ENCODE measurements at regions not wholly inside any gene's neighbourhood (a gene's known extent, or its start where the extent isn't known, plus 50 kb on each side); places are given as distances from the start of the nearest gene placed in this dataset.

GRCh38 chr11:70913715-70914231 is 338.6 kb downstream of the SHANK2 start:
- Histone ChIP-seq H4K20me1 (ENCODE audit: insufficient read depth) (no peaks in the 10 kb centered on the region), H3K4me1 (ENCODE audit: control insufficient read depth in 1 of 2, insufficient read depth in 2 of 2, low read depth in 1 of 2, low read length in 1 of 2) (no peaks in the 10 kb centered on the region), H3K9ac (no peak overlapping the region), H3K4me3 (ENCODE audit: low read depth in 2 of 2, low read length in 1 of 2) (no peak overlapping the region), H2AFZ (ENCODE audit: low read depth) (no peak overlapping the region), H3F3A (replicated peaks; ENCODE audit: insufficient read depth) (no peaks in the 10 kb centered on the region), H3K4me2 (no peak overlapping the region), H3K27me3 (ENCODE audit: insufficient read depth) (no peaks in the 10 kb centered on the region), H3K79me2 (ENCODE audit: insufficient read depth) (no peaks in the 10 kb centered on the region), H3K36me3 (replicated peaks in 1 of 2; ENCODE audit: control insufficient read depth in 1 of 2, insufficient read depth in 2 of 2, low read length in 1 of 2) (no peaks in the 10 kb centered on the region), H3K9me3 (no peaks in the 10 kb centered on the region), H3K9me2 (no peaks in the 10 kb centered on the region), H3K27ac (ENCODE audit: low read depth in 2 of 2, low read length in 1 of 2) (no peak overlapping the region)
- no peak for TF ChIP-seq USF2 (IDR thresholded peaks at IDR 0.05; ENCODE audit: borderline replicate concordance, low read depth, low read length)
- no peak for DNase-seq
- ChIA-PET POLR2A (no interaction called here), CTCF (no interaction called here)
- 50% methylated on average over 13 of the region's 13 CpGs for WGBS (ENCODE audit: low lambda C conversion rate)

GRCh38 chr11:70914496-70914895 is 337.9 kb downstream of the SHANK2 start:
- Histone ChIP-seq H2AFZ (ENCODE audit: low read depth) (no peak overlapping the region), H3K27ac (ENCODE audit: low read depth in 2 of 2, low read length in 1 of 2) (no peak overlapping the region), H3K9me3 (no peaks in the 10 kb centered on the region), H3K79me2 (ENCODE audit: insufficient read depth) (no peaks in the 10 kb centered on the region), H3K9ac (no peak overlapping the region), H3F3A (replicated peaks; ENCODE audit: insufficient read depth) (no peaks in the 10 kb centered on the region), H3K4me1 (ENCODE audit: control insufficient read depth in 1 of 2, insufficient read depth in 2 of 2, low read depth in 1 of 2, low read length in 1 of 2) (no peaks in the 10 kb centered on the region), H3K9me2 (no peaks in the 10 kb centered on the region), H3K4me3 (ENCODE audit: low read depth in 2 of 2, low read length in 1 of 2) (no peak overlapping the region), H4K20me1 (ENCODE audit: insufficient read depth) (no peaks in the 10 kb centered on the region), H3K27me3 (ENCODE audit: insufficient read depth) (no peaks in the 10 kb centered on the region), H3K4me2 (no peak overlapping the region), H3K36me3 (replicated peaks in 1 of 2; ENCODE audit: control insufficient read depth in 1 of 2, insufficient read depth in 2 of 2, low read length in 1 of 2) (no peaks in the 10 kb centered on the region)
- ChIA-PET CTCF (no interaction called here), POLR2A (no interaction called here)
- DNase-seq, result no peak
- whole genome bisulfite sequencing (ENCODE audit: low lambda C conversion rate), result 55% methylated on average over 7 of the region's 7 CpGs
- TF ChIP-seq REST (IDR thresholded peaks at IDR 0.05; ENCODE audit: low read depth, low read length) (no peak), JUND (IDR thresholded peaks at IDR 0.05) (no peak), RCOR1 (IDR thresholded peaks at IDR 0.05; ENCODE audit: low read length) (no peak), GATA2 (CRISPR knock-in tag; IDR thresholded peaks at IDR 0.05) (no peak), TCF12 (IDR thresholded peaks at IDR 0.05) (no peak), CHD2 (IDR thresholded peaks at IDR 0.05; ENCODE audit: low read length, partially characterized antibody) (no peak), FOSL2 (IDR thresholded peaks at IDR 0.05; ENCODE audit: borderline replicate concordance, low read depth) (no peak), GABPA (IDR thresholded peaks at IDR 0.05; ENCODE audit: low read depth) (no peak)
- TF ChIP-seq, protein P1, sequence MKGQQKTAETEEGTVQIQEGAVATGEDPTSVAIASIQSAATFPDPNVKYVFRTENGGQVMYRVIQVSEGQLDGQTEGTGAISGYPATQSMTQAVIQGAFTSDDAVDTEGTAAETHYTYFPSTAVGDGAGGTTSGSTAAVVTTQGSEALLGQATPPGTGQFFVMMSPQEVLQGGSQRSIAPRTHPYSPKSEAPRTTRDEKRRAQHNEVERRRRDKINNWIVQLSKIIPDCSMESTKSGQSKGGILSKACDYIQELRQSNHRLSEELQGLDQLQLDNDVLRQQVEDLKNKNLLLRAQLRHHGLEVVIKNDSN (IDR thresholded peaks at IDR 0.05; ENCODE audit: borderline replicate concordance, low read depth), result no peak

All from SK-N-SH (cell line).